ENCODE measurements at regions not wholly inside any gene's neighbourhood (a gene's known extent, or its start where the extent isn't known, plus 50 kb on each side); places are given as distances from the start of the nearest gene placed in this dataset.

DNA sequence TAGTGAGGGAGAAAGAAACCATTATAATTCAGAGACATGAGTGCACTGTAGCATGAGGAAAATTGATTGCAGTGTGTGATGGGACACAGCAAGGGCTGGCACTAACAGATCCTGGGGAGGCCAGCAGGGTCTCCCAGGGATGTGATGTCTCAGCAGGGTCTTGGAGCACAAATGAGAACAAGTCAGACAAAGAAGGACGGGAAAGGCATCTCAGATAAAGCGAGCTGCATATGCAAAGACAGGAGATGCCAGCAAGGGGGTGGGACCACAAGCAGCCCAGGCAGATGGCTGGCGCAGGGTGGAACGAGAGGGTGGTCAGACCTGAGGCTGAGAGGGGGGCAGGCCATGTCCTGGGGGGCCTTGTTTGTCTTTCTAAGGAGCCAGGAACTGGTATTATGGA is 102.6 kb upstream of the DLX2 start:
- no peak overlapping the region for H3K4me3 ChIP-seq (ENCODE audit: extremely low read depth in 1 of 4, insufficient read depth in 2 of 4, low read depth in 3 of 4, low read length in 4 of 4)
- no peak overlapping the region for H2BK120ac ChIP-seq (replicated peaks; ENCODE audit: low read depth, low read length)
- H3K27me3 ChIP-seq (replicated peaks in 1 of 4; ENCODE audit: control insufficient read depth in 3 of 4, extremely low read depth in 1 of 4, insufficient read depth in 3 of 4, low read length in 3 of 4), result no peaks in the 10 kb centered on the region
- H3K4me2 ChIP-seq (ENCODE audit: insufficient read depth in 1 of 2, low read depth in 2 of 2, low read length in 2 of 2), result no peak overlapping the region
- H3K79me1 ChIP-seq (ENCODE audit: low read depth, low read length), result no peaks in the 10 kb centered on the region
- no peak for TF ChIP-seq YY1 (IDR thresholded peaks at IDR 0.05; ENCODE audit: low read depth, low read length)
- no peak for TF ChIP-seq SP2 (IDR thresholded peaks at IDR 0.05; ENCODE audit: low read length)
- TF ChIP-seq, protein P1, sequence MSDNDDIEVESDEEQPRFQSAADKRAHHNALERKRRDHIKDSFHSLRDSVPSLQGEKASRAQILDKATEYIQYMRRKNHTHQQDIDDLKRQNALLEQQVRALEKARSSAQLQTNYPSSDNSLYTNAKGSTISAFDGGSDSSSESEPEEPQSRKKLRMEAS (IDR thresholded peaks at IDR 0.05), result no peak
- TF ChIP-seq EP300 (IDR thresholded peaks at IDR 0.05; ENCODE audit: borderline replicate concordance in 1 of 2, low read depth in 2 of 2, low read length in 2 of 2), result no peak
- no peak for TF ChIP-seq TBP (IDR thresholded peaks at IDR 0.05; ENCODE audit: low read depth, low read length)
- TF ChIP-seq MAFK (IDR thresholded peaks at IDR 0.05; ENCODE audit: low read depth, low read length), result no peak
- TF ChIP-seq EGR1 (IDR thresholded peaks at IDR 0.05; ENCODE audit: borderline replicate concordance, low read depth, low read length), result no peak
- TF ChIP-seq CREB1 (IDR thresholded peaks at IDR 0.05), result no peak
- no peak for TF ChIP-seq RFX5 (IDR thresholded peaks at IDR 0.05; ENCODE audit: borderline replicate concordance, low read depth, low read length)
- TF ChIP-seq CEBPB (IDR thresholded peaks at IDR 0.05; ENCODE audit: low read depth, low read length), result no peak
- TF ChIP-seq GABPA (IDR thresholded peaks at IDR 0.05; ENCODE audit: borderline replicate concordance, insufficient read depth, low read length), result no peak
- TF ChIP-seq RBBP5 (IDR thresholded peaks at IDR 0.05; ENCODE audit: borderline replicate concordance, low read depth, low read length), result no peak
- H3K18ac ChIP-seq (ENCODE audit: extremely low read depth, low read length), result no peak overlapping the region
- peaks cover 0 to under 1% (median 0%) of the 10 kb centered on the region in 4 experiments; a peak in 2 of 8 replicates for H3K36me3 ChIP-seq (ENCODE audit: control insufficient read depth in 2 of 4, insufficient read depth in 4 of 4, low read length in 3 of 4)
- H2AK5ac ChIP-seq (ENCODE audit: low read depth, low read length), result no peak overlapping the region
- no peak overlapping the region for H2BK20ac ChIP-seq (ENCODE audit: low read length)
- no peak for DNase-seq (ENCODE audit: low read depth in 1 of 2, low spot score in 2 of 2)
- CTCF ChIA-PET (ENCODE audit: partially characterized antibody), result interaction anchor here (0.6 to 1.7 kb wide), 6 partner anchors 16 to 258 kb away, joined by 3 to 11 read pairs (median 4); no protein-coding TSS in a partner anchor
- H3K9ac ChIP-seq (replicated peaks in 1 of 4; ENCODE audit: extremely low read depth in 1 of 4, low read depth in 3 of 4, low read length in 3 of 4), result no peak overlapping the region
- H3K23me2 ChIP-seq (ENCODE audit: low read depth, low read length), result no peaks in the 10 kb centered on the region
- no peak overlapping the region for H3K27ac ChIP-seq (ENCODE audit: low read depth, low read length)
- H2BK12ac ChIP-seq (ENCODE audit: low read depth, low read length), result peak overlapping the region; percentile 27; the same call in 1 of the 2 replicates
- H2BK15ac ChIP-seq (ENCODE audit: low read length), result no peak overlapping the region
- H3K79me2 ChIP-seq (ENCODE audit: control insufficient read depth in 1 of 2, insufficient read depth in 2 of 2, low read length in 2 of 2), result no peaks in the 10 kb centered on the region
- peaks cover 0 to 8% (median 0%) of the 10 kb centered on the region in 4 experiments; a peak in 2 of 7 replicates for H3K4me1 ChIP-seq (replicated peaks in 1 of 4; ENCODE audit: control insufficient read depth in 3 of 4, insufficient read depth in 4 of 4, low read length in 3 of 4)
- POLR2A ChIA-PET (ENCODE audit: partially characterized antibody), result interaction anchor here (0.6 to 1.5 kb wide), 3 partner anchors 15 to 176 kb away, joined by 3 to 5 read pairs (median 3); no protein-coding TSS in a partner anchor
- H3K4ac ChIP-seq (replicated peaks; ENCODE audit: insufficient read length, low read depth, low read length), result no peak overlapping the region
- H4K5ac ChIP-seq (ENCODE audit: insufficient read length, low read depth, low read length), result no peak overlapping the region
- no peak overlapping the region for H3K23ac ChIP-seq (ENCODE audit: insufficient read length)
- no peak overlapping the region for H4K8ac ChIP-seq (ENCODE audit: extremely low read depth, insufficient read depth, low read length)
- H4K91ac ChIP-seq (replicated peaks; ENCODE audit: insufficient read length, low read length), result peak overlapping the region; percentile 38
- no peaks in the 10 kb centered on the region for H4K20me1 ChIP-seq (replicated peaks in 1 of 2; ENCODE audit: control insufficient read depth in 1 of 2, insufficient read depth in 2 of 2, low read length in 2 of 2)
- FAIRE-seq, result no peak
- peaks cover 2 to 6% of the 10 kb centered on the region in 2 experiments; a peak in 3 of 4 replicates for H3K9me3 ChIP-seq (ENCODE audit: insufficient read depth in 2 of 2, low read depth in 1 of 2, low read length in 1 of 2)
- H2BK5ac ChIP-seq (ENCODE audit: low read depth, low read length), result no peak overlapping the region
- no peak overlapping the region for H3K56ac ChIP-seq (replicated peaks; ENCODE audit: insufficient read length, low read depth, low read length)
- H3K14ac ChIP-seq (ENCODE audit: insufficient read length), result no peak overlapping the region
- no peak overlapping the region for H2AFZ ChIP-seq (ENCODE audit: low read length)
- 61% methylated on average over 4 of the region's 4 CpGs; no CpG with 5 or more reads in 1 of the 2 experiments for WGBS, 2 experiments (ENCODE audit: extremely low coverage in 1 of 2, insufficient coverage in 1 of 2, insufficient read length in 1 of 2, insufficient replicate concordance in 2 of 2, low coverage in 1 of 2, low lambda C conversion rate in 2 of 2, missing lambda C conversion rate in 1 of 2)
